Nephron progenitor cell (in vitro differentiated cells): ENCODE measurements at regions not wholly inside any gene's neighbourhood (a gene's known extent, or its start where the extent isn't known, plus 50 kb on each side); places are given as distances from the start of the nearest gene placed in this dataset.

Experiments
- DNase-seq: peaks from one replicate; pipeline ENCODE4 v3.0.0; 2021
- H3K27ac Mint-ChIP-seq: 2 replicates; pipeline ENCODE4 v1.8.0; 2021; ENCODE audit warnings: mild to moderate bottlenecking, moderate library complexity, mixed read lengths
- H3K27me3 Mint-ChIP-seq: 2 replicates; pipeline ENCODE4 v1.8.0; 2021; ENCODE audit warnings: mild to moderate bottlenecking, low read depth, mixed read lengths; ENCODE audit not compliant: poor library complexity
- H3K36me3 Mint-ChIP-seq: 2 replicates; pipeline ENCODE4 v1.8.0; 2021; ENCODE audit warnings: low read depth, mixed read lengths
- H3K4me1 Mint-ChIP-seq: 2 replicates; pipeline ENCODE4 v1.8.0; 2021; ENCODE audit warnings: mixed read lengths
- H3K4me3 Mint-ChIP-seq: 2 replicates; pipeline ENCODE4 v1.8.0; 2021; ENCODE audit warnings: mild to moderate bottlenecking, moderate library complexity, mixed read lengths
- H3K9me3 Mint-ChIP-seq: 2 replicates; pipeline ENCODE4 v1.8.0; 2021; ENCODE audit warnings: mild to moderate bottlenecking, moderate library complexity, mixed read lengths
- TF ChIP-seq, protein P1 (sequence below): fragments of 200-600 bp; sonication (generic); IDR thresholded peaks from 2 replicates; pipeline ENCODE4 v1.5.0; 2021; ENCODE audit warnings: antibody characterized with exemption

DNA sequence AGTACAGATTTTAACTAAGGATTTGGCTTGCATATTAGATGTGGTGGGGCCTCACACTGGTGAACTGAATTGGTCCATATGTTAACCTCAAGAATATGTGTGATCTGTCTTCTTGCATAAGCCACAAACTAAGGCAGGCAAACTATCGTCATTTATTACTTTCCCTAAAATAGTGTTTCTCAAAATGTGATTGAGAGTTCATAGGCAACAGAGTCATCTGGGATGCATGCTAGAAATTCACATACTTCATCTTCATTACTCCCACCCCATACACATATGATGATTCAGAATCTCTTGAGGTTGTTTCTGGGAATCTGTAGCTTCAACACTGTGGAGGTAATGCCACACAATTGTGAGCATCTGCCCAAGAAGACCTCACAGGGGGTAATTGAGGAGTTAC lies 822.8 kb upstream of the CDH2 start:
- Mint-ChIP-seq H3K4me3 (no peak overlapping the region), H3K9me3 (no peaks in the 10 kb centered on the region)

DNA sequence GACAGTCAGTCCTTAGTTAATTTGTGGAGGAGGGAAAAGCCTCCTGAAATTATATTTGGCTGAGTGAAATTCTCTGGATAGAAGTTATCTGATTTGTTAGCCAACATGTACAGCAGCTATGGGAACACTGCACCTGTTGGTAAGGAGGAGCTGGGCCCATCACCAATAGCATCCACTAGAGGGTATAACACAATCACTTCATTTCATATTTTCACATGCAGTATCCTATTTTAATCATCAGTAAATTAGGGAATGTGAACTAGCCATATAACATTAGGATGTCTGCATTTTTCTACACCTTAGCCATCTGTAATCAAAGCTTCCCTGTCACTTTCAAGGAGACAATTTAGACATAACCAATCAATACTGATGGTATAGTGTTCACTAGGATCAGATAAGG lies 818.4 kb upstream of the CDH2 start:
- no peaks in the 10 kb centered on the region for H3K4me1 Mint-ChIP-seq
- H3K4me3 Mint-ChIP-seq: no peak overlapping the region
- H3K36me3 Mint-ChIP-seq: no peaks in the 10 kb centered on the region
- H3K9me3 Mint-ChIP-seq: no peaks in the 10 kb centered on the region
- no peak overlapping the region for H3K27ac Mint-ChIP-seq
- TF ChIP-seq, protein P1, sequence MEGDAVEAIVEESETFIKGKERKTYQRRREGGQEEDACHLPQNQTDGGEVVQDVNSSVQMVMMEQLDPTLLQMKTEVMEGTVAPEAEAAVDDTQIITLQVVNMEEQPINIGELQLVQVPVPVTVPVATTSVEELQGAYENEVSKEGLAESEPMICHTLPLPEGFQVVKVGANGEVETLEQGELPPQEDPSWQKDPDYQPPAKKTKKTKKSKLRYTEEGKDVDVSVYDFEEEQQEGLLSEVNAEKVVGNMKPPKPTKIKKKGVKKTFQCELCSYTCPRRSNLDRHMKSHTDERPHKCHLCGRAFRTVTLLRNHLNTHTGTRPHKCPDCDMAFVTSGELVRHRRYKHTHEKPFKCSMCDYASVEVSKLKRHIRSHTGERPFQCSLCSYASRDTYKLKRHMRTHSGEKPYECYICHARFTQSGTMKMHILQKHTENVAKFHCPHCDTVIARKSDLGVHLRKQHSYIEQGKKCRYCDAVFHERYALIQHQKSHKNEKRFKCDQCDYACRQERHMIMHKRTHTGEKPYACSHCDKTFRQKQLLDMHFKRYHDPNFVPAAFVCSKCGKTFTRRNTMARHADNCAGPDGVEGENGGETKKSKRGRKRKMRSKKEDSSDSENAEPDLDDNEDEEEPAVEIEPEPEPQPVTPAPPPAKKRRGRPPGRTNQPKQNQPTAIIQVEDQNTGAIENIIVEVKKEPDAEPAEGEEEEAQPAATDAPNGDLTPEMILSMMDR: no peak
- H3K27me3 Mint-ChIP-seq: no peaks in the 10 kb centered on the region
- no peak for DNase-seq

More for the DNA sequence above, 822.8 kb upstream of the CDH2 start:
- TF ChIP-seq, protein P1: no peak
- Mint-ChIP-seq H3K27ac (no peak overlapping the region), H3K27me3 (no peaks in the 10 kb centered on the region), H3K4me1 (peaks cover 21% of the 10 kb centered on the region), H3K36me3 (no peaks in the 10 kb centered on the region)
- no peak for DNase-seq

DNA sequence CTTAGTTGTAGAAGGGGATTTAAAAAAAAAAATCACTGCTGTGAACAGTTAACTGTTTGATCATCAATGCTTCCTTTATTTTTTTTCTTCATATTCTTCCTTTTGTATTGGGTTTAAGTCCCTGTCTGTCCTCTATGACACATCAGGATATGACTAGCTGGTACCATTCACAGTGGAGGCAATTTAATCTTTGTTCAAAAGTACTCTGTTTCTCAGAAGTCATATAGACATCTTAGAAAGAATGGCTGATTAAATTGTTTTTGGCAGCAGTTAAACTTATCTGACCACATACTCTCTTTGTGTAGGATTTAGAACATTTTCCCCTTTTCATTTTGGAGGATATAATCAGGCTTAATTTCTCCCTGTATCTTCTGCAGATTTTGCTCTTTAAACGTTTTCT lies 807.8 kb upstream of the CDH2 start:
- Mint-ChIP-seq H3K9me3 (no peaks in the 10 kb centered on the region), H3K27ac (no peak overlapping the region), H3K4me1 (no peaks in the 10 kb centered on the region), H3K27me3 (no peaks in the 10 kb centered on the region), H3K36me3 (no peaks in the 10 kb centered on the region), H3K4me3 (no peak overlapping the region)
- TF ChIP-seq, protein P1: no peak
- no peak for DNase-seq

DNA sequence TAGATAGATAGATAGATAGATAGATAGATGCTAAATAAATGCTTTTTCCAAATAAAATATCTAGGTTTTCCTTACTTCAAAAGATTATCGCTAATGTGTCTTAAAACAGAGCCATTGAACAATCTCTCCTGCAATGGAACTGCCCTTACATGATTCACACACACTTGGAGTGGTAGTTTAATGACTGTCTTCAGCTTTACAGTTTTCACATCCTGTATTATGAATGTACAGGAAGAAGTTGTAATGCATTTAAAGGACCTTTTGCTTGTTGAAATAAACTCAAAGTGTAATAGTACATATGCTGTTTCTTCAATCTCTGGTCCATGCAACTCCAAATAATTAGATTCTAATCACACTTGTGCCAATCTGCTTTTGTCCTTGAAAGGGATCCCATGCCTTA lies 797.6 kb upstream of the CDH2 start:
- no peak overlapping the region for H3K27ac Mint-ChIP-seq
- H3K27me3 Mint-ChIP-seq: peaks cover 4% of the 10 kb centered on the region
- TF ChIP-seq, protein P1: no peak
- no peaks in the 10 kb centered on the region for H3K36me3 Mint-ChIP-seq
- H3K4me3 Mint-ChIP-seq: no peak overlapping the region
- no peaks in the 10 kb centered on the region for H3K4me1 Mint-ChIP-seq
- no peak for DNase-seq
- no peaks in the 10 kb centered on the region for H3K9me3 Mint-ChIP-seq

DNA sequence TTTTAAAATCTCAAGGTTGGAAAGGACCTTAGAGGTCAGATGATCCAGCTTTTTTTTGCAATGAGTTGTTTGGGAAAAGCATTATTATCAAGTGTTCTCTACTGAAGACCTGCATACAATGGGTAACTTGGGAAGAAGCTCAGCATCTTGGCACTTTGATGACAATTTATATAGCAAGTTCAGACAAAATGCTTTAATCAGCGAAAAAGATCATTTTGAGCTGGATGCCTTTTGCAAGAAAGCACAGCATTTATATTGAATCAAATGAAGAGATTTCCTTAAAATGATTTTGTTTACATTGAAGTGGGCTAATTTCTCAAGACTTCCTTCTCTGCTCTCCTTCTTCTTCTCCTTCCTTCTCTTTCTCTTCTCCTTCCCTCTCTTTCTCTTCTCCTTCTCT lies 796.4 kb upstream of the CDH2 start:
- H3K27me3 Mint-ChIP-seq: peaks cover 4% of the 10 kb centered on the region
- H3K9me3 Mint-ChIP-seq: no peaks in the 10 kb centered on the region
- DNase-seq: no peak
- peaks cover 5% of the 10 kb centered on the region for H3K4me1 Mint-ChIP-seq
- H3K27ac Mint-ChIP-seq: no peak overlapping the region
- TF ChIP-seq, protein P1: no peak
- no peaks in the 10 kb centered on the region for H3K36me3 Mint-ChIP-seq
- H3K4me3 Mint-ChIP-seq: no peak overlapping the region

DNA sequence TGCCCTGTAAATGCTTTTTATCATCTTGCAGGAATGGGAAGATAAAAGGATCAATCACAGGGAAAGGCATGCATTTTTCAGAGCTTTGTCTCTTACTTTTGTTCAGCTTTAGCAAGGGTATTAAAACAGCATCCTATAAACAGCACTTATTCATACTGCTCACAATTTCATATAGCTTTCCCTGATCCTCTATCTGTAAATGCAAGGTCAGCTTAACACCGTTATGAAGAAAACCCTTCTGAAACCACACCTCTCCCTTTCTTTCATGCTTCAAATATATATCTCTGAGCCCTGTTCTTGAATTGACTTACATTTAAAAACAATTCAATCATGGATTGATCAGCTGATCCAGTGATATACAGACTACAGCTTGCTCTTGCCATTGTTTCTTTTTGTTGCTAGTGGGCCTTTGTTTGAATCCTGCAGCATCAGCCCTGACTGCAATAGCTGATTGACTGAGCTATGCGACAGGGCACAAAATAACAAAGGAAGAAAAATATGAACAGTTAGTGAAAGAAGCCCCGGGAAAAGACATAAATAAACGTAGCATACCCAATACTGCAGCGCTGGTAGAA lies 795.5 kb upstream of the CDH2 start:
- Mint-ChIP-seq H3K4me3 (no peak overlapping the region), H3K36me3 (no peaks in the 10 kb centered on the region), H3K9me3 (no peaks in the 10 kb centered on the region), H3K4me1 (peaks cover 5% of the 10 kb centered on the region), H3K27me3 (peaks cover 4% of the 10 kb centered on the region), H3K27ac (no peak overlapping the region)
- TF ChIP-seq, protein P1: no peak
- DNase-seq: no peak
